GM12872 (cell line): ENCODE measurements at regions not wholly inside any gene's neighbourhood (a gene's known extent, or its start where the extent isn't known, plus 50 kb on each side); places are given as distances from the start of the nearest gene placed in this dataset.

Experiments
- TF ChIP-seq, protein P1 (sequence below): IDR thresholded peaks from 3 replicates; pipeline ENCODE4 v1.5.1; 2011; ENCODE audit warnings: low read depth, mild to moderate bottlenecking, low read length, moderate library complexity; ENCODE audit not compliant: insufficient read depth

GRCh38 chr18:60123031-60123430 is 223.2 kb downstream of the PMAIP1 start:
- TF ChIP-seq, protein P1, sequence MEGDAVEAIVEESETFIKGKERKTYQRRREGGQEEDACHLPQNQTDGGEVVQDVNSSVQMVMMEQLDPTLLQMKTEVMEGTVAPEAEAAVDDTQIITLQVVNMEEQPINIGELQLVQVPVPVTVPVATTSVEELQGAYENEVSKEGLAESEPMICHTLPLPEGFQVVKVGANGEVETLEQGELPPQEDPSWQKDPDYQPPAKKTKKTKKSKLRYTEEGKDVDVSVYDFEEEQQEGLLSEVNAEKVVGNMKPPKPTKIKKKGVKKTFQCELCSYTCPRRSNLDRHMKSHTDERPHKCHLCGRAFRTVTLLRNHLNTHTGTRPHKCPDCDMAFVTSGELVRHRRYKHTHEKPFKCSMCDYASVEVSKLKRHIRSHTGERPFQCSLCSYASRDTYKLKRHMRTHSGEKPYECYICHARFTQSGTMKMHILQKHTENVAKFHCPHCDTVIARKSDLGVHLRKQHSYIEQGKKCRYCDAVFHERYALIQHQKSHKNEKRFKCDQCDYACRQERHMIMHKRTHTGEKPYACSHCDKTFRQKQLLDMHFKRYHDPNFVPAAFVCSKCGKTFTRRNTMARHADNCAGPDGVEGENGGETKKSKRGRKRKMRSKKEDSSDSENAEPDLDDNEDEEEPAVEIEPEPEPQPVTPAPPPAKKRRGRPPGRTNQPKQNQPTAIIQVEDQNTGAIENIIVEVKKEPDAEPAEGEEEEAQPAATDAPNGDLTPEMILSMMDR: no peak

DNA sequence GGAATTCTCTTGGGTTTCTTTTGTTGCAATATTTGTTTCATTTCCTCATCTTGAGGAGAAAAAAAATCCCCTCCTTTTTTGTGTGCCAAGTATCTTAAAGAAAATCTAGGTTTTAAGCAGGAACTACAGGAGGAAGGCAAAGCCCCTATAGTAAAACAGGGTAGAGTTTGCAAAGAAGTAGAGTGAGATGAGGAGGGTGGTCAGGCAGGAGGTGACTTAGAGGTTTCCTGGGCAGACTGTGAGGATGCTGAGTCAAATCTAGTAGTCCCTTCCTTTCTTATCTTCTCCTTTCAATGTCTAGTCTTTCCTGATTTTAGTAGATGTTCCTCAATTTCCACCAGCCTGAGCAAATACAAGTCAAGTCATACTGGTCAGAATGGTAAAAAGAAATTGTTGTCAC is 222.5 kb downstream of the PMAIP1 start:
- TF ChIP-seq, protein P1: no peak

DNA sequence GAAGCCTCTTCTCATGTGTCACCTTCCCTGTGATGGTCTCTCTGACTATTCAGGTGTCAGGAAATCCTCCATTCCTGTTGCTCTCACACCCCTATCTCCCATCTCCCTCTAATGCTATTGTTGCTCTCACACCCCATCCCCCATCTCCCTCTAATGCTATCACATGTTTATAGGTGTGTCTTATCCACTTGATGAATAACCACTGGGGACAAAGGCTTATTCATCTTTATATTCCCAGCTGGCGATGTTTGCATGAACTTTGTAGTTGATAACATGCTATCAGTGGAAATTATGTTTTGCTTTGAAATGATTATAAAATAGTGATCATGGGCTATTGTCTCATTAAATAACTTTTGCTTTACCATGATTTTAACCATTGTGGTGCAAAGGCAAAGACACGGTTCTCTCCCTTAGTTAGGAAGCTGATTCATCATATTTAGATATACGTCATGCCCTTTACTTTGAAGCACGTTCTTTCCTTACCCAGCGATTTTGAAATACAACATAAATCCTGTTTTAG is 220.5 kb downstream of the PMAIP1 start:
- TF ChIP-seq, protein P1: no peak

GRCh38 chr18:60117321-60117720 is 217.5 kb downstream of the PMAIP1 start:
- TF ChIP-seq, protein P1: no peak

GRCh38 chr18:60113396-60113795 is 213.6 kb downstream of the PMAIP1 start:
- TF ChIP-seq, protein P1: no peak

DNA sequence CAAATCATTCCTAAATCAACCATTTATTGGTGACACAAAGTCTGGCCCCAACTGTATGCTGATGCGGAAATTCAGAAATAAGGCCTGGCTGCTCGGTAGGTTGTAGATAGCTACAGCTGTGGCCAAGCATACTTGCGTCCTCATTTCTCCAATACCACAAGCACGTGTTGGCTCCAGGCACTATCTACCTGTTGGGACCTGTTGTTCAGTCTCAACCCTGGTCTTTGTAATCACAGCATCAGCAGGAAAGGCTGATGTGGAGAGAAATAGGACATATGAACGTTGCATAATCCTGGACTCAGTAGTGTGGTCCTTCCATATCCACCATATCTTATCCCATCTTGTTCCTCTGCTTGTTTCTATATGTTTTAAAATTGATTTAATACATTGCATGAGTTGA is 212.6 kb downstream of the PMAIP1 start:
- TF ChIP-seq, protein P1: no peak

DNA sequence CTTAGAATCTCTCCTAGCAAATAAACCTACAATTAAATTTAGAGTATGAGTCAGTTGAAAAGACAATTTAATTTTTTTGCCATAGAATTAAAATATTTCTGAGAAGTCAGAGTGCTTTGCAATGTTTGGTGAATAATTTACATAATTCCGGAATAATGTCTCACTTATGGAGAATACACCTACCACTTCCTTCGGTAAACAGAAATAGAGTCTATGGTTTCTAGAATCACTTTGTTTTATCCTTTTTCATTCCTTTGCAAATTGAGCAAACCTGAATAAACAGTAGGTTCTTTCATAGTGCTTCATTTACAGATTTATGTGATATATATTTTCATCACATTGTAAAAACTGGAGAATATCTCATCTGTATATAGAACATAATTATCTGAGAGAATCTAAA is 211.7 kb downstream of the PMAIP1 start:
- TF ChIP-seq, protein P1: no peak
